ENCODE measurements at regions not wholly inside any gene's neighbourhood (a gene's known extent, or its start where the extent isn't known, plus 50 kb on each side); places are given as distances from the start of the nearest gene placed in this dataset.

DNA sequence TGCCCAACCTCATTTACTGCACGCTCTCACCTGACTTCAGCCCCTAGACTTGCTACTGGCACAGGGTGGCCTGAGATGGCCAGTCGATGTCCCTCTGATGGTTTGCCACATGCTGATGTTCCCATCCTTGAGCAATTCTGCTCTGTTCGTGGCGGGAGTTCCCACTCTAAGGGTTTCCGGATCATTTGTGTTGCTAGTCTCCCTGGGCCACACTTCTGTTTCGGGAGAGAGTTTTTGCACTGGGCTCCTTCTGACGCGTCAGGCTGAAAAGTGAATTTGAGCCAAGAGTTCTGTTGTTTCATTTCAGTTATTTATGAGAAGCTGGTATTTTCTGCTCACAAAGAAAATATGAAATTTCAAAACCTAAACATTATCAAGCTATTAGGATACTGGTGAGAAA lies 597.7 kb downstream of the BNC2 start:
- TF ChIP-seq CTCF (IDR thresholded peaks at IDR 0.05; ENCODE audit: low read depth, low read length) (no peak), EZH2phosphoT487 (IDR thresholded peaks at IDR 0.05; ENCODE audit: low read depth) (no peak)

Data from OCI-LY3 (cell line).